ENCODE measurements at regions not wholly inside any gene's neighbourhood (a gene's known extent, or its start where the extent isn't known, plus 50 kb on each side); places are given as distances from the start of the nearest gene placed in this dataset.

DNA sequence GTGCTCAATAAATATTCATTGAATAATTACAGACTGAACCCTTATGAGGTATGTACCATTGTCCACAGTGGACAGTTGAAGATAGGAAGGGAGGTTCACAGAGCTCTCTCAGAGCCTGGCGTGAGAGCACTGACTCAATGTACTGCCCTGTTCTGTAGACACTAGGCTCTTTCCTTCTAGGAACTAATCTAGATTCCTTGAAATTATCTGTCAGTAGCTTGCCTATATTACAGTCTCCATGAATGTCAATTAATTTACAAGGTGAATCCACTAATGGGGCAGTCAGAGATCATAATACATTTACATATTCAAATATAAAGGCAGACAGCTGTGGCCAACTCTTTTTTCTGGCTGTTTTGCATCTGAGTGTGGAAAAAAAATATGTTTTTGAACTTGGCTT, 251.2 kb upstream of the SALL1 start:
- DNase-seq = no peak

DNA sequence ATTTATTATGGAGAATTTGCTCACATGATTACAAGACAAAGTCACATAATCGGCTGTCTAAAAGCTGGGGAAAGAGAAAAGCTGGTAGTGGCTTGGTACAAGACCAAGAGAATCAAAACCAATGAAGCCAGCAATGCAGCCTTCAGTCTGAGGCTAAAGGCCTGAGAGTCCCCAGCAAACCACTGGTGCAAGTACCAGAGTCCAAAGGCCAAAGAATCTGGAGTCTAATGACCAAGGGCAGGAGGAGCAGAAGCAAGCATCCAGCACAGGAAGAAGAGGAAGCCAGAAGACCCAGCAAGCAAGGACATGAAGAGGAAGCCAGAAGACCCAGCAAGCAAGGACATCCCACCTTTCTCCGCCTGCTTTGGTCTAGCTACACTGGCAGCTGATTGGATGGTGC, 250.6 kb upstream of the SALL1 start:
- no peak for DNase-seq

DNA sequence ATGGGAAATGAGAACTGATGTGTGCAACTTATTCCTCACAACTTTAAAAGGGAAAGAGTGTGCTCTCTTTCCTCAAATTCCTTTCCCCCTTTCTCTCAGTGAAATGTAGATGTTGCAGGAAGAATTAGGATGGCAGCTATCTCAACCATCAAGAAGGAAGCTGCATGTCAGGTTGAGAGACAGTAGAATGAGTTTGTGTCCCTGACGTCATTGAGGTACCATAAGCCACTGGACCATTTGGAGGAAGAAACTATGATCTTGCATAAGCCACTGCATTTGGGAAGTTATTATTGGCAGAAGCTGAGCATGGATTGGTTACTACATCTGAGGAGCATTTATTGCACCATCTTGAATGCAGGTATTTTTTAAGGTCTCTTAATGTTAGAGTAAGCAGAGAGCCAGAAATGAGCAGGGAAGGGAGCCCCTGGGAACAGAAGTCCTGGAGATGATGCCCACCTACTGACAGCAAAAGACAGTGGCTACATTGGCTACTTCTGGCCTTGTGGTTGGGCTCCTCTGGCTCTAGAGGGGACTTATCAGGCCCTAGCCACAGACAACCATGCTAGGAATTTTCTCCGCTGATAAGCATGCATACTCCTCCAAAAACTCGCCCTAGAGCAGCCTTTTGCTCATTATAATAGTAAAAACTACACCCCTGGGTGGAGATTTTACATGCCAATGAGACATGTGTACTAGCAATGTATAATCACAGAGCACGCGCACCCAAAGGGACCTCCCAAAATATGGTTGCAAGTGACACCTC, 249.0 kb upstream of the SALL1 start:
- no peak for DNase-seq

GRCh38 chr16:51394421-51394820, 243.4 kb upstream of the SALL1 start:
- no peak for DNase-seq

GRCh38 chr16:51393381-51394005, 242.4 kb upstream of the SALL1 start:
- no peak for DNase-seq

DNA sequence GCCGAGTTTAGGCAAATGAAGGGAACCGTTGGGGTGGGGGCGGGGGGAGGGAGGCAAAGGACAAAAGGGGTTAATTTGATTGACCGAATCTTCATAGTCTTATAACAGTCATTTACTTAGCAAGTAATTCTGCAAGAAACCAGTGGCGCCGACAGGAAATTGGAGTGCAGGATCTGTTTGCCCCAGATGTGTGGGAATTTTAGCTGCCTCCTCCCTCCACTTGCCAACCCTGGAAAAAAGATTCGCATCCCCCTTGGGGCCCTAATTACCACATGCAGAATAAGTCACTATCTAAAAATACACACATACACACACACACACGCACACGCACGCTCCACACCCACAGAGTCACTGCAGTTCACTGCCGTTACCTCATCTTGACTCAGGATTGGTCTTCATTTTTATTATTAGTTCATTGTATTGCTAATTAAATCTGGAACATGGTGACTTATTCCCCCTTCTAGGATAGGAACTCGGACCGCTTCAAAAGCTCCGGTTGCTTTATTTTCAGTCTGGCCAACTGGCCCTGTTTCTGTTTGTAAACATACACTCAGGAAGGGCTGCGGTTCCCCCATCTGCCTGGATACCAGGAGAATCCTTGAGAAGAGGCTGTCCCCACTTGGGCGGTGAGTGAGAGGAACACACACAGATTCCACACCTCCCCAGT, 241.6 kb upstream of the SALL1 start:
- DNase-seq = no peak

DNA sequence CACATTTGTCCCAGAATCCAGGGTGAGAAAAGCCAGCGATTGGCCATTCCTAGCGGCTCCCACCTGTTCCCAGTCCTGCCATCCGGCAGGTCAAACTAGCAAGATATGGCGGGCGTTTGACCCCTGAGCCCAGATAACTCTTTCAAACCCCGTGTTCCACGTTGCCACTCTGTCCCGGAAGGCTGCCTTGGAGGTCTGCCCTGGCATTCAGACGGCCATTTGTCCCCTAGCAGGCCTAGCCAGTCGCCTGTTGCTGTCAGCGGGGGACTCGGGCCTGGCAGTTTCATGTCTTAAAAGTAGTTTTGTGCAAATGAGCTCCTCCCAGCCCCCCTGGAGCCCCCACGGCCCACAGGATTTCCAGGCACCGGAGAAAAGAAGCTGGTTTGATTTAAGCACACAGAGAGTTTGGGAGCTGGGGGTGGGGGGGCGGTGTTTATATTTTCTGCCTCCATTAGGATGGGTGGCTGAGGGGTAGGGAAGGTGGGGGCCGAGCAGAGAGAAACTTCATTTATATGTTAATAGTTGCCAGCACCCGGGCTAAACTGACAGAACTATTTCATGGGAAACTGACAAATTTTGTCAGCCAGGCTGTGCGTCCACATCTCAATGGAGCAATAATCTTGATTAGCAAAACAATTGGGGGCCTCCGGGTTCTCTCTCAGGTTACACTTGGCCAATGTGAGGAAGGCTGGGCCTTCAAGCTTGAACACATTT, 240.9 kb upstream of the SALL1 start:
- DNase-seq = no peak

- DNase-seq = no peak
These were observed 239.8 kb upstream of the SALL1 start for GRCh38 chr16:51390877-51391276.

GRCh38 chr16:51389881-51390280, 238.8 kb upstream of the SALL1 start:
- DNase-seq = no peak

DNA sequence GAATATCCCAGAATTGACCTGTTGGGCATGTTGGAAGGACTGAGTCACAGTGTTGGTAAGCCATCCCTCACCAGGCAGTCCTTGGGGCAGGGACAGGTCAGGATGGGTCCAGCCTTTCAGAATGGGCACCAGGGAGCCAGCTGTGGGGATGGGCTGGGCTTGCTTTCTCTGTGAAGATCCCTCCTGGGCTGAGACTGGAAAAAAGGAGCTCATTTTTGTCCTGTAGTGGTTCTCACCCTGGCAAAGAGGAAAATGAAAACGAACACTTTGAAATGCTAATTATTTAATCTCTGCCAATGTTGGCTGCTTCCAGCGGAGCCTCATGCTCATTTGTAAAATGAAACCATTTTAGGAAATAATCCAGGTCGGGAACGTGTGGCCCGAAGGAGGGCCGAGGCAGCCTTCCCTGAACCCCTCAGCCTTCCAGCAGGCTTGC, 237.5 kb upstream of the SALL1 start:
- DNase-seq = no peak

DNA sequence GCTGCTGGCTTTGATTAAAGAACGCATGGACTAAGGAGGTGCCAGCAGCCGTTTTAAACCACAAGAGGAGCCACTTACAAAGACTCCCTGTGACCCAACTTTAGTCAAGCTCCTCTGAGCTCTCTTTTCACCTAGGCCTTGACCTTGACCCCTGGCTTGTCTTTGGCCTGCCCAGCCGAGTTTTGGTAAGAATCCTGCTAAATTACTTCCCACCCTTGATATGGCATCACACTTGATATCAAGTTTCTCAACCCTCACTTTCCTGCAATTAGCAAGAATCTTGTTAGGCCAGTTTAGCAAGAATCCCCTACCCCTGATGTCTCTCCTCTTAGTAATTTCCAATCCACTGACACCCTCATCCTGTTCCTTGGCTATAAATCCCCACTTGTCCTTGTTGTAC, 232.8 kb upstream of the SALL1 start:
- DNase-seq = no peak

DNA sequence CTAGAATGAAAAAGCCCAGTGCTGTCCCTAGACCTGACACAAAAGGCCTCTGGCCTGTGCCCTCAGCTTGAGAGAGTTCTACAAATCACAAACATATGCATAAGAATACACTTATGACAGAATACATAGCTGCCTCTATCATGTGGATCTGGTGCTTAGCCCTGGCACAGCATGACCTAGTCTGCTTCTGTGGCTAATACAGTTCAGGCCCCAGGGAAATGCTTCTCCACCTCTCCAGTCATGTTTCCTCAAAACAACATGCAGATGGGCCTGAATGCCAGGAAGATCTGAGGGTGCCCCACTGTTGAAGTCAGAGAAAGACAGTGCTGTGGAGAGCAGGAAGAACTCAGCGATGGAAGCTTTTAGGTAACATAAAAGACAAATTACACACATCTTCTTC, 231.9 kb upstream of the SALL1 start:
- DNase-seq = no peak

DNA sequence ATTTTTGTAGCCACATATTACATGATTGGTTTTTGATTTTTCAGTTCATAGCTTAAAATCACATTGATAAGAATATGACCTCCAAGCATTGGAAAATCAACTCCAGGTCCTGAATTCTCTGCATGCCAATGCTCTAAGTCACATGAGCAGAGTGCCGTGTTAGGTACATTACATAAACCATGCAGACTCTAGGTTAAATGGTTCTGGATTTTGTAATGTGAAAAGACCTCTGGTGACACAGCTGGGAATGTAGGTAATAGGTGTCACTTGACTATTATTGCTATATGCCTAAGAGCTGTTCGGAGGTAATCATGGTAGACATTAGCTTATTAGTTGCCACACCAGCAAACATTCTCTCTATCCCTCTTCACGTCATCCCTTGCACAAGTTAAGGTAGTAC, 231.1 kb upstream of the SALL1 start:
- no peak for DNase-seq

- DNase-seq = no peak
These were observed 225.0 kb upstream of the SALL1 start for GRCh38 chr16:51376080-51376479.

- no peak for DNase-seq
These were observed 223.7 kb upstream of the SALL1 start for GRCh38 chr16:51374790-51375189.

DNA sequence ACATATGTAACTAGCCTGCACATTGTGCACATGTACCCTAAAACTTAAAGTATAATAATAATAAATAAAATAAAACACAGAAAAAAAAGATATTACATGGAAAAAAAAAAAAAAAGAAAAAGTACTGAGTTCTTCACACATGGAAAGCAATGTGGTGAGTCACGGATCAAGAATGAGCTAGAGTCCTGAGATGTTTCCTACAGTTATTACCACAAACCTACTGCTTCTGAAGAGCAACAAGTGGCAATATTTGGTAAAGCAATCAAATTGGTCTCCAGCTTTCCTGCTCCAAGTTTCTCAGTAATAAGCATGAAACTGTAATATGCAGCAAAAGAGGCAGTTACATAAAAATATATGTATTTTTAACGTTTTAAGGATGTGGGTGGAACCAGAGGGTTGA, 223.3 kb upstream of the SALL1 start:
- no peak for DNase-seq

GRCh38 chr16:51365715-51366114, 214.6 kb upstream of the SALL1 start:
- DNase-seq = no peak

DNA sequence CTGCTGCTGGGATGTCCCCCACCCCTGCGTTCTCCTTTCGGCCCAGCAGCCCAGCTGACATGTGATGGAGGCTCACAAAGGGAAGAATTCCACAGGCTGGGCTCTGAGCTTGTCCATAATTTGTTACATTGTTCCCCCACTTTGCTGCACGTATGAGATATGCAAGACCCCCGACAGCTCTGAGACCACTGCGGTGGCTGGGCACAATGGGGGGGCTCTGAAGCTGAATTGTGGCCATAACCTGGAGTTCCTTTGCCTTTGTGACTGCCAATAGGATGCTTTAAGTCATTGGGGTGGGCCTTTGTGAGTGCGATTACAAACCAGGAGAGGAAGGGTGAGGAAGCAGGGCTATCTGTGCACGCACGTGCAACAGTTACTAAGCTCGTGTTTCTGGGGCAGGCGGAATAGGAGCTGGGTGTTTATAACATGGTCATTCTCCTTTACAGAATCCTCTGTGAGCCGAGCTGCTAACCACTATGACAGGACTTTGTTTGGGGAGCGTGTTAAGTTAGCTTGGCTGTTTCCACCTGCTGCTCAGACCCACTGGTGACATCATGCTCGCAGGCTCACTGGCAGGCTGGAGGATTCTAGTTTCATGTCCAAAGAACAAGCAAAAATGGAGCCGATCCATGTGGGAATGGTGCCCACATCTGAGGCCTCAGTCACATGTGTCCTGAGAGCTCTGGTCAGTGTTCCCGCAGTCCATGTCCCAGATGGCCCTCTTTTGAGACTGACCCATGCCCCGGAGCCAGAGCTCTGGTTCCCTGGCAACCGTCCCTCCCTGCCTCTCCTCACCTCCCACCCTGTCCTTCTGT, 208.3 kb upstream of the SALL1 start:
- no peak for DNase-seq

DNA sequence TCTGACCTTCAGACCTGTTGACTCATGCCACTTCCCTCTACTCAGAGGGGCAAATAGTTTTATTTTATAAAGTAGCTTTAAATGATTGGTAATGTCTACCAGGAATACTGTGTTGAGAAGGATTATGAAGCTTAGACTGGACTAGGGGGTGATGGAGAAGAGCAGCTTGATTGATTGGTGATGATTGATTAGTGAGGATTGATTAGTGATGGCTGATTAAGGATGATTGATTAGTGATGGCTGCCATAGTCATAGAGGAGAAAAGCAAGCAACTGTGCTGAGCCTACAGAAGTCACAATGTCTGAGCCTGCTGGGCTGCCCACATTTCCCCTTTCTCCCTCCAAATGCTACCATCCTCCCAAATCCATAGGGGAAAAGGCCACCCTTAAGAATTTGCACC, 206.8 kb upstream of the SALL1 start:
- DNase-seq = no peak

GRCh38 chr16:51355875-51356274, 204.8 kb upstream of the SALL1 start:
- no peak for DNase-seq

DNA sequence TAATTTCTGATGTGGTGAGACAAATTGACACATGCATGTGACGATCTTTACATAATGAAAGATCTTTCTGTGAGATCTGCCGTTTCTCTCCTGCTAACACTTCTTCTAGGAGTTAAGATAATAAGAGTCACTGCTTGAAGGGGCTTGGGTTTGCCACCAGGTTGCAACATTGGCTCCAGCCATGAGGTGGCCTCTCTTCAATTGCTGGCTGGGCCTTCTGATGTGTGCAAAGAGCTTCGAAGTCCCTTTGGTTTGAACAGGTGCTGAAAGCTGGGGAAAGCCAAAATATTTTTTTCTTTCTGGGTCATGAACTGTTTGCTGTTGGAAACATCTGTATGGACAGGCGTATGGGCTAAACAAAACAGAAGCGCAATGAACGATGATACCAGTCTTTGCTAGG, 204.1 kb upstream of the SALL1 start:
- DNase-seq = no peak

DNA sequence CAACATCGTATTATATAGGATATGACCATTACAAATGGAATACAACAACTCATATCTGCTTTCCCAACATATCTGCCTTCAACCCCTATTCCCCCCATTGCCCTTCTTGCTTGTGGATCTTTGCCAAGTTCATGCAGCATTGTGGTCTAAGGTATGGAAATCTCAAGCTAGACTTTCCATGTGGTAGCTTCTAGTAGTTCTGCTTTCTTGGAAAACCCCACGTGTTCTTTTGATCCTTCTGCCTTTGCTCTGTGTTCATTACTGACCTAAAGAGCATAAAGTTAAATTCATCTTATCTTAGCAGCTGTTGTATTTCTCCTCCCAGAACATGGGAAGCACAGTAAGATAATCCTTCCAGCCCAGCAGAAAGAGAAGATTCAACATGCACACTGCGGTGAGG, 202.0 kb upstream of the SALL1 start:
- DNase-seq = no peak

GRCh38 chr16:51349626-51350025, 198.6 kb upstream of the SALL1 start:
- DNase-seq = no peak

All from activated CD4-positive, alpha-beta T cell treated with anti-CD3 and anti-CD28 coated beads, Interleukin-2, amount 50 U/mL, for 48 hours (primary cell).